Activated naive CD8-positive, alpha-beta T cell treated with anti-CD3 and anti-CD28 coated beads, Interleukin-2, amount 10 ng/mL, durations not matched to agents 7 days and 5 days (primary cell): ENCODE measurements at regions not wholly inside any gene's neighbourhood (a gene's known extent, or its start where the extent isn't known, plus 50 kb on each side); places are given as distances from the start of the nearest gene placed in this dataset.

ENCODE experiments used
- ATAC-seq: fragments of 150-1000 bp; cut with Tn5 transposase; one replicate; pipeline ENCODE4 v1.10.0; 2021; ENCODE audit warnings: low read depth, moderate library complexity
- POLR2A ChIA-PET: fragments of 350-600 bp; sonication (Branson Sonifier 250); formaldehyde crosslinking; loops from one replicate; lab custom pipeline; 2021; ENCODE audit warnings: antibody characterized with exemption; lab: Charles Lee
- DNase-seq: peaks from one replicate; pipeline ENCODE4 v3.0.0; 2021
- H3K27ac Mint-ChIP-seq: one replicate; pipeline ENCODE4 v1.8.0; 2022; ENCODE audit warnings: mild to moderate bottlenecking, mixed read lengths
- H3K27me3 Mint-ChIP-seq: one replicate; pipeline ENCODE4 v1.8.0; 2022; ENCODE audit warnings: mild to moderate bottlenecking, moderate library complexity, mixed read lengths
- H3K36me3 Mint-ChIP-seq: one replicate; pipeline ENCODE4 v1.8.0; 2021; ENCODE audit warnings: mild to moderate bottlenecking, mixed read lengths
- H3K4me1 Mint-ChIP-seq: one replicate; pipeline ENCODE4 v1.8.0; 2021; ENCODE audit warnings: mixed read lengths
- H3K4me3 Mint-ChIP-seq: one replicate; pipeline ENCODE4 v1.8.0; 2022; ENCODE audit warnings: mild to moderate bottlenecking, moderate library complexity, mixed read lengths
- H3K9me3 Mint-ChIP-seq: one replicate; pipeline ENCODE4 v1.8.0; 2021; ENCODE audit warnings: mixed read lengths

GRCh38 chr10:43806831-43807640 is 158.4 kb upstream of the ZNF32 start:
- Mint-ChIP-seq H3K27ac (peak overlapping the region; percentile 85), H3K27me3 (peaks cover 6% of the 10 kb centered on the region), H3K4me1 (peaks cover 50% of the 10 kb centered on the region), H3K4me3 (peak overlapping the region; percentile 64), H3K9me3 (no peaks in the 10 kb centered on the region), H3K36me3 (peaks cover 10% of the 10 kb centered on the region)
- POLR2A ChIA-PET, result no interaction called here
- no peak for DNase-seq
- no peak for ATAC-seq

GRCh38 chr10:43803791-43804190 is 155.1 kb upstream of the ZNF32 start:
- ATAC-seq (no peak), DNase-seq (no peak)
- no peak overlapping the region for H3K4me3 Mint-ChIP-seq
- H3K4me1 Mint-ChIP-seq, result peaks cover 48% of the 10 kb centered on the region
- POLR2A ChIA-PET, result no interaction called here
- H3K27ac Mint-ChIP-seq, result no peak overlapping the region
- peaks cover 2% of the 10 kb centered on the region for H3K9me3 Mint-ChIP-seq
- peaks cover 8% of the 10 kb centered on the region for H3K27me3 Mint-ChIP-seq
- peaks cover 5% of the 10 kb centered on the region for H3K36me3 Mint-ChIP-seq

GRCh38 chr10:43802988-43803696 is 154.5 kb upstream of the ZNF32 start:
- H3K27me3 Mint-ChIP-seq, result peaks cover 14% of the 10 kb centered on the region
- POLR2A ChIA-PET, result interaction anchor here (1.1 kb wide), 1 partner anchor 19 kb away, joined by 3 read pairs; no protein-coding TSS in a partner anchor
- no peak for DNase-seq
- no peak for ATAC-seq
- no peak overlapping the region for H3K4me3 Mint-ChIP-seq
- peaks cover 5% of the 10 kb centered on the region for H3K36me3 Mint-ChIP-seq
- H3K27ac Mint-ChIP-seq, result no peak overlapping the region
- H3K4me1 Mint-ChIP-seq, result peaks cover 46% of the 10 kb centered on the region
- H3K9me3 Mint-ChIP-seq, result peaks cover 2% of the 10 kb centered on the region

DNA sequence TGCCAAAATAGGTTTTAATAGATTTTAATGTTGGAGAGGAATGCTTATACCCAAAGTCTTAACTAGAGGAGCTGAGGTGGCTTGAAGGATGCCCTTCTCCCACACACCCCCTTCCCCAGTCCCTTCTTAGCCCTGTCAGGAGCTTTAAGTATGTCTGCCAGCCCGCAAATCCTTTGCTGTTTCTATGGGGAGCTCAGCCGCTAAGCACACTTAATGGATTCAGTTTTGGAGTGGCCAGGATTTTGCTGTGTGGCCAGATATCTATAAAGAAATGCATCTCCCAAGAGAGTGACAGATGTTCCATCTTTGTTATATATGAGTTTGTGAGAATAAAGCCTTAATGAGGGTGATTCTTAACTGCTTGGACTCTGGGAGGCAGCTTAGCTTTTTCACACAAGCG is 152.9 kb upstream of the ZNF32 start:
- H3K4me1 Mint-ChIP-seq, result peaks cover 31% of the 10 kb centered on the region
- no peak overlapping the region for H3K4me3 Mint-ChIP-seq
- POLR2A ChIA-PET, result no interaction called here
- H3K27ac Mint-ChIP-seq, result peak overlapping the region; percentile 38
- H3K27me3 Mint-ChIP-seq, result peaks cover 16% of the 10 kb centered on the region
- H3K9me3 Mint-ChIP-seq, result peaks cover 2% of the 10 kb centered on the region
- H3K36me3 Mint-ChIP-seq, result peaks cover 5% of the 10 kb centered on the region
- ATAC-seq (no peak), DNase-seq (no peak)

DNA sequence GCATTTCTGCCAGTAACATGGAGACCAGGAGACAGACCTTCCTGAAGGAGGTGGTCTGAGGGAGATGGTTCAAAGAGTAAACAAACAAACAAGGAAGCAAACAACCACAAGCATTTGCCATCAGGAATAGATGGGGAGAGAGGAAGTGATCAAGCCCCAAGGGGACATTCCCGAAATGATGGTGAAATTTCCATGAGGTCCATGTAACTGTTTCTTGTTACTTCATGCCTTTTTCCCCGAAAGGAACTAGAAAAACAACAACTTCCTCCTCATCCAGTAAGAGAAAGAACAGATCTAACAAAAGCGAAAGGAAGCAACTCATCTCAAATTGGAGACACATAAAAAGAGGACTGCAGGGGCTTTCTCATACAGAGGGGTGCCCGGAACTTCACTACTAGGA is 152.5 kb upstream of the ZNF32 start:
- H3K27me3 Mint-ChIP-seq, result peaks cover 16% of the 10 kb centered on the region
- H3K4me1 Mint-ChIP-seq, result peaks cover 27% of the 10 kb centered on the region
- peaks cover 2% of the 10 kb centered on the region for H3K9me3 Mint-ChIP-seq
- no peak overlapping the region for H3K4me3 Mint-ChIP-seq
- POLR2A ChIA-PET, result no interaction called here
- DNase-seq, result no peak
- H3K27ac Mint-ChIP-seq, result peak overlapping the region; percentile 11
- H3K36me3 Mint-ChIP-seq, result peaks cover 4% of the 10 kb centered on the region
- no peak for ATAC-seq

GRCh38 chr10:43796781-43797180 is 148.1 kb upstream of the ZNF32 start:
- peaks cover 18% of the 10 kb centered on the region for H3K4me1 Mint-ChIP-seq
- ATAC-seq (no peak), DNase-seq (no peak)
- POLR2A ChIA-PET, result no interaction called here
- H3K4me3 Mint-ChIP-seq, result no peak overlapping the region
- peaks cover 2% of the 10 kb centered on the region for H3K9me3 Mint-ChIP-seq
- no peak overlapping the region for H3K27ac Mint-ChIP-seq
- H3K36me3 Mint-ChIP-seq, result peaks cover 3% of the 10 kb centered on the region
- peaks cover 17% of the 10 kb centered on the region for H3K27me3 Mint-ChIP-seq

DNA sequence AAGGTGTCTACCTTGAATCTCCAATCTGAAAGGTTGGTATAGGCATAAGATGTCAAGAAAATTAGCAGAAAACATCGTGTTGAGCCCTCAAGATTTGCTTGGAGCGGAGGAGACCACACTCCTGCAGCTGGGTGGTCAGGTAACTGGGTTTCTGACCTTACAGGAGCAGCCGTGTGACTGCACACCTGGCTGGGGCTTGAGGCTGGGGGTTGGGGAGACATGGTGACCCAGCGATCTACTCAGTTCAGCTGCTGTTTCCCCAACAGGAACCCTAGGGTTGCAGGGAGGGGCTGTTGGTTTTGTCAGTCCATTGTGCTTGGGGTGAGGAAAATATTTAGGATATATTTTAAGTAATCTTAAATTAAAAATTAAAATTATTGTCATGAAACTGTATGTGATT is 147.0 kb upstream of the ZNF32 start:
- ATAC-seq (no peak), DNase-seq (no peak)
- peaks cover 17% of the 10 kb centered on the region for H3K27me3 Mint-ChIP-seq
- peaks cover 2% of the 10 kb centered on the region for H3K9me3 Mint-ChIP-seq
- H3K27ac Mint-ChIP-seq, result no peak overlapping the region
- peaks cover 8% of the 10 kb centered on the region for H3K4me1 Mint-ChIP-seq
- POLR2A ChIA-PET, result no interaction called here
- peaks cover 3% of the 10 kb centered on the region for H3K36me3 Mint-ChIP-seq
- H3K4me3 Mint-ChIP-seq, result no peak overlapping the region

- Mint-ChIP-seq H3K27me3 (peaks cover 17% of the 10 kb centered on the region), H3K27ac (no peak overlapping the region), H3K36me3 (peaks cover 3% of the 10 kb centered on the region), H3K9me3 (peaks cover 2% of the 10 kb centered on the region), H3K4me1 (peaks cover 6% of the 10 kb centered on the region), H3K4me3 (no peak overlapping the region)
- POLR2A ChIA-PET, result no interaction called here
- DNase-seq (no peak), ATAC-seq (no peak)
These were observed 146.4 kb upstream of the ZNF32 start for GRCh38 chr10:43795093-43795492.

DNA sequence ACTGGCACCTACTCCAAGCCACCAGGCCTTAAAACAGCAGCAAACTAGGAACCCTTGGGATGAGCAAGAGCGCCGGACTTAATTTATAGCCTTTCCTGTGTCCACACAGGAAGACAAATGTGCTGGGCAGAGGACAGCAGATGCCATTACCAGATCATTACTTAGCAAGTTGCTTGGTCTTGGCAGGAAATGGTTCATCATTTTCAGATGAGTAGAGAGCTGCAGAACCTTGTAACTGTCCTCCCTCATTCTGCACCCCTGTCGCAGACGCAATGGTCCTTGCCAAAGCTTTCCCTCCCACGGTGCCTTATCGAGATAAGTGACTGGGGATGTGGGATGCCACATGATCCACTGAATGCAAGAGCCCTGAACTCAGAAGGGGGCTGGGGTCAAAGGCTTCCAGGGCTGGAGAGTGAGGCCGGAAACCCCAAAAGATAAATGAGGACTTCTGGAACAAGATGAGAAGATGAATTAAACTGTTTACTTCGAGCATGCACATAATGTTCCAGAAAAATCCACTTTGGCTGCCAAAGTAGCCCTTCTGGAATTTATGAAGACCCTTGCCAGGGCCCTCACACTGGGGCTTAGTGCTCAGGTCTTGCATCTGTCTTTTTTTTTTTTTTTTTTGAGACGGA is 145.6 kb upstream of the ZNF32 start:
- H3K27ac Mint-ChIP-seq, result no peak overlapping the region
- H3K9me3 Mint-ChIP-seq, result no peaks in the 10 kb centered on the region
- H3K36me3 Mint-ChIP-seq, result no peaks in the 10 kb centered on the region
- H3K4me1 Mint-ChIP-seq, result peaks cover 5% of the 10 kb centered on the region
- POLR2A ChIA-PET, result no interaction called here
- peaks cover 14% of the 10 kb centered on the region for H3K27me3 Mint-ChIP-seq
- ATAC-seq (no peak), DNase-seq (no peak)
- H3K4me3 Mint-ChIP-seq, result no peak overlapping the region

DNA sequence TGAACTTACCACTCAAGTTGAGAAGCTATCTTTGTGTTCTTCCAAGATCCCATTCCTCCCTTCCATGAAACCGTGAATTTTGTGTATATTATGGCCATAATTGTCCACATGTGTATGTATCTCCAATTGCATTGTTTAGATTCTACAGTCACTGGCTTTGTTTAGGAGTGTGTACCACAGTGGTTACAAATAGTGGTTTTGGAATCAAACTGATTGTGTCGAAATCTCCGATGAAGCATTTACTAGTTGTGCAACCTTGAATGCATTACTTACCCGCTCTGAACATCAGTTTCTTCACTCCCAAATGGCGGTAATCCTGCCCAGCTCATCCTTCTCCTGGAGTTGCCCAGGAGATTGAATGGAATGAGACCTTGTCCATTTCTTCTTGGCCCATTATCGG is 145.0 kb upstream of the ZNF32 start:
- DNase-seq (no peak), ATAC-seq (no peak)
- H3K4me3 Mint-ChIP-seq, result no peak overlapping the region
- peaks cover 9% of the 10 kb centered on the region for H3K4me1 Mint-ChIP-seq
- POLR2A ChIA-PET, result no interaction called here
- H3K36me3 Mint-ChIP-seq, result no peaks in the 10 kb centered on the region
- H3K27me3 Mint-ChIP-seq, result peaks cover 12% of the 10 kb centered on the region
- H3K27ac Mint-ChIP-seq, result no peak overlapping the region
- no peaks in the 10 kb centered on the region for H3K9me3 Mint-ChIP-seq

GRCh38 chr10:43790147-43790546 is 141.5 kb upstream of the ZNF32 start:
- Mint-ChIP-seq H3K4me1 (peaks cover 9% of the 10 kb centered on the region), H3K27ac (no peak overlapping the region), H3K4me3 (no peak overlapping the region), H3K9me3 (no peaks in the 10 kb centered on the region), H3K27me3 (no peaks in the 10 kb centered on the region), H3K36me3 (no peaks in the 10 kb centered on the region)
- POLR2A ChIA-PET, result no interaction called here
- DNase-seq (no peak), ATAC-seq (no peak)

- DNase-seq, result no peak
- Mint-ChIP-seq H3K27me3 (no peaks in the 10 kb centered on the region), H3K4me1 (peaks cover 26% of the 10 kb centered on the region), H3K36me3 (no peaks in the 10 kb centered on the region), H3K27ac (no peak overlapping the region), H3K4me3 (no peak overlapping the region), H3K9me3 (no peaks in the 10 kb centered on the region)
- ATAC-seq, result peak; percentile 9
- POLR2A ChIA-PET, result interaction anchor here (1.6 kb wide), 1 partner anchor 95 kb away, joined by 8 read pairs; no protein-coding TSS in a partner anchor
These were observed 136.6 kb upstream of the ZNF32 start for GRCh38 chr10:43785252-43785651.

DNA sequence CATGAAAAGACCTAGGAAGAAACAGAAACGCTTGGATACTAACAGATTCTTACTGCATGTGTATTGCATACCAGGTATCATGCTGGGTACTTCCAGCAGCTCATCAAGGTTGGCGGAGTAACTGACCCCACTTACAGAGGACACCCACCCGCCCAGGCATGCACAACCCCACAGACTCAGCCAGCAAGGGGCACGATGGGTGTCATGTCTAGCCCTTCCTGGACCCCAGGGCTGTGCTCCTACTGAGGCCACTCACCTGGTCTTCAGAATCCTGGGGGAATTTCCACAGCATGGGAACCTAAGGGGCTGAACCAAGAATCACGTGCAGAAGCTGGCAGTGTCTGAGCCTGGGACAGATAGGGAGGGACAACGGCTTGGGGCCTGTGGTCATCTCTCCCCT is 134.1 kb upstream of the ZNF32 start:
- DNase-seq (no peak), ATAC-seq (no peak)
- Mint-ChIP-seq H3K36me3 (no peaks in the 10 kb centered on the region), H3K4me3 (no peak overlapping the region), H3K27me3 (no peaks in the 10 kb centered on the region), H3K9me3 (no peaks in the 10 kb centered on the region), H3K27ac (peak overlapping the region; percentile 49), H3K4me1 (peaks cover 29% of the 10 kb centered on the region)
- POLR2A ChIA-PET, result no interaction called here
